ENCODE measurements at regions not wholly inside any gene's neighbourhood (a gene's known extent, or its start where the extent isn't known, plus 50 kb on each side); places are given as distances from the start of the nearest gene placed in this dataset.

DNA sequence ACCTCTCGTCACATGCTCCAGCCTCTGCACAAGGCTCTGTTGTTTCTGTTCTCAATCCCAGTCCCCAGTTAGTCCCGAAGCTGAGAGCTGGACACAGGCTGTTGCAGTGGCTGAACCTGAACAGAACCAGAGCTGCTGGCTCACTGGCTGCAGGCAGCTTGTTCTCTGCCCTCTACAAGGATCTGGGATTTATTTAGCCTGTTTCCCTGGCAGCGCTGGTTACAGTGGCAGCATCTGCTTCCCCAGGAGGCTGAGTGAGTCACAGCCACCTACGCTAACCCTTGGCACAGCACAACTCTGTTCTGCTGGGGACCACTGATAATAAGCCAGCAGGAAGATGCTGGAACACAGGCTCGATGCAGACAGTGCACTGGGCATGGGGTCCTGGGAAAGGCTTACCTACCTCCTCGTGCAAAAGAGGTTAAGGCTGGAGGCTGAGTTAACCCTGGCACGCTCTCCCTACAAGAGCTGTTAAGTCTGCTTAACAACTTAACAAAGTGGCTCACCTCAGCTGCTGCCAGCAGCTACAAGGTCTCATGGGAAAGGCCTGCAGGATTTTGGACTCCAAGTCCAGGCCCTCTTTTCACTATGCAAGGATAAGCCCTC is 299.6 kb downstream of the PCNX1 start:
- TF ChIP-seq POLR2A (IDR thresholded peaks at IDR 0.05), result no peak
- no peak for TF ChIP-seq CTCF (IDR thresholded peaks at IDR 0.05)
